ENCODE measurements at regions not wholly inside any gene's neighbourhood (a gene's known extent, or its start where the extent isn't known, plus 50 kb on each side); places are given as distances from the start of the nearest gene placed in this dataset.
"Not testable (repeated sequence)": the region's sequence is repeated elsewhere in the genome, so short reads cannot be mapped to it uniquely, and the experiment has no call there.

DNA sequence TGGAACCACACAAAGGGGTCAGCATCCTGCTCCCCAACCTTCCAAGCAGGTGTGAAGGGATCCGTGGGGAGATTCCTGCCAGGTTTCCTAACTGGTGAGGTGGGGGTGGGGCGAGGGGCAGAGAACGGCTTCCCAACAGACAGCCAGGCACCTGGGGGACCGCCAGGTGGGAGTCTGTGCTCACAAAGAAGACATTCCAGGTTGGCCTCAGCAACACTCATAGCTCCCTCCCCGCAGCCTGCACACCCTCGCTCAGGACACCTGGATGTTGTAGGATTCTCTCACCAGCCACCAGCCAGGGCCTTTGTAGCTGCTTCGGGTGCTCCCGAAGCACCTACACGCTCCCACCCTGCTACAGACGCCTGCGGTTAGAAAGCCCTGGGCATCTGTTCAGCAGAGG, 184.8 kb upstream of the FAM240B start:
- TF ChIP-seq, protein P1, sequence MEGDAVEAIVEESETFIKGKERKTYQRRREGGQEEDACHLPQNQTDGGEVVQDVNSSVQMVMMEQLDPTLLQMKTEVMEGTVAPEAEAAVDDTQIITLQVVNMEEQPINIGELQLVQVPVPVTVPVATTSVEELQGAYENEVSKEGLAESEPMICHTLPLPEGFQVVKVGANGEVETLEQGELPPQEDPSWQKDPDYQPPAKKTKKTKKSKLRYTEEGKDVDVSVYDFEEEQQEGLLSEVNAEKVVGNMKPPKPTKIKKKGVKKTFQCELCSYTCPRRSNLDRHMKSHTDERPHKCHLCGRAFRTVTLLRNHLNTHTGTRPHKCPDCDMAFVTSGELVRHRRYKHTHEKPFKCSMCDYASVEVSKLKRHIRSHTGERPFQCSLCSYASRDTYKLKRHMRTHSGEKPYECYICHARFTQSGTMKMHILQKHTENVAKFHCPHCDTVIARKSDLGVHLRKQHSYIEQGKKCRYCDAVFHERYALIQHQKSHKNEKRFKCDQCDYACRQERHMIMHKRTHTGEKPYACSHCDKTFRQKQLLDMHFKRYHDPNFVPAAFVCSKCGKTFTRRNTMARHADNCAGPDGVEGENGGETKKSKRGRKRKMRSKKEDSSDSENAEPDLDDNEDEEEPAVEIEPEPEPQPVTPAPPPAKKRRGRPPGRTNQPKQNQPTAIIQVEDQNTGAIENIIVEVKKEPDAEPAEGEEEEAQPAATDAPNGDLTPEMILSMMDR (IDR thresholded peaks at IDR 0.05; ENCODE audit: extremely low read depth in 1 of 2, insufficient read depth in 1 of 2, low read depth in 1 of 2, low read length in 2 of 2): not testable (repeated sequence)
- not testable (repeated sequence) for TF ChIP-seq POLR2A (IDR thresholded peaks at IDR 0.05; ENCODE audit: low read depth, low read length); MYC (IDR thresholded peaks at IDR 0.05; ENCODE audit: low read depth, low read length); EZH2 (IDR thresholded peaks at IDR 0.05; ENCODE audit: borderline replicate concordance, low read depth, low read length, severe bottlenecking); POLR2AphosphoS5 (IDR thresholded peaks at IDR 0.05; ENCODE audit: insufficient read depth, low read depth, low read length)
- TF ChIP-seq, protein P2, sequence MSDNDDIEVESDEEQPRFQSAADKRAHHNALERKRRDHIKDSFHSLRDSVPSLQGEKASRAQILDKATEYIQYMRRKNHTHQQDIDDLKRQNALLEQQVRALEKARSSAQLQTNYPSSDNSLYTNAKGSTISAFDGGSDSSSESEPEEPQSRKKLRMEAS (IDR thresholded peaks at IDR 0.05; ENCODE audit: insufficient read depth, insufficient read length): not testable (repeated sequence)
